ENCODE measurements at regions not wholly inside any gene's neighbourhood (a gene's known extent, or its start where the extent isn't known, plus 50 kb on each side); places are given as distances from the start of the nearest gene placed in this dataset.
"Not testable (repeated sequence)": the region's sequence is repeated elsewhere in the genome, so short reads cannot be mapped to it uniquely, and the experiment has no call there.

DNA sequence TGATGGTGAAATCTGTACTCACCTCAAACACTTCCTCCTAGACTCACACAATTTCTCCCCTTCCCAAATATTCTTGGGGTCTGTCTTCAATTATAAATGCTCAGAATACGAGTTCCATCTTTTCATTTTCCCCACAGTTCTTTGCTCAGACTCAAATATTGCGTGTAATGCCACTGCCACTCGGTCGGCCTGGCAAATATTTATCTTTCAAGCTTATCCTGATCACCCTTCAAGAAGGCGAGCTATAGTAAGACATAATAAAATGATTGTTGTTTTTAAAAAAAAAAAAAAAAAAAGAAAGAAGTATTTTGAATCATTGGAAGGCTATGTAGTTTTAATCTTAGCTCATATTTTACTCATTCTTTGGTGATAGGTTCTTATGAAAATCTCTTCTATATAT, 824.6 kb upstream of the GBE1 start:
- TF ChIP-seq, protein P1, sequence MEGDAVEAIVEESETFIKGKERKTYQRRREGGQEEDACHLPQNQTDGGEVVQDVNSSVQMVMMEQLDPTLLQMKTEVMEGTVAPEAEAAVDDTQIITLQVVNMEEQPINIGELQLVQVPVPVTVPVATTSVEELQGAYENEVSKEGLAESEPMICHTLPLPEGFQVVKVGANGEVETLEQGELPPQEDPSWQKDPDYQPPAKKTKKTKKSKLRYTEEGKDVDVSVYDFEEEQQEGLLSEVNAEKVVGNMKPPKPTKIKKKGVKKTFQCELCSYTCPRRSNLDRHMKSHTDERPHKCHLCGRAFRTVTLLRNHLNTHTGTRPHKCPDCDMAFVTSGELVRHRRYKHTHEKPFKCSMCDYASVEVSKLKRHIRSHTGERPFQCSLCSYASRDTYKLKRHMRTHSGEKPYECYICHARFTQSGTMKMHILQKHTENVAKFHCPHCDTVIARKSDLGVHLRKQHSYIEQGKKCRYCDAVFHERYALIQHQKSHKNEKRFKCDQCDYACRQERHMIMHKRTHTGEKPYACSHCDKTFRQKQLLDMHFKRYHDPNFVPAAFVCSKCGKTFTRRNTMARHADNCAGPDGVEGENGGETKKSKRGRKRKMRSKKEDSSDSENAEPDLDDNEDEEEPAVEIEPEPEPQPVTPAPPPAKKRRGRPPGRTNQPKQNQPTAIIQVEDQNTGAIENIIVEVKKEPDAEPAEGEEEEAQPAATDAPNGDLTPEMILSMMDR (IDR thresholded peaks at IDR 0.05; ENCODE audit: low read depth, low read length, poor library complexity, severe bottlenecking), result not testable (repeated sequence)
- TF ChIP-seq EZH2phosphoT487 (IDR thresholded peaks at IDR 0.05; ENCODE audit: borderline replicate concordance, low read length), result not testable (repeated sequence)
